Mesendoderm (in vitro differentiated cells): ENCODE measurements at regions not wholly inside any gene's neighbourhood (a gene's known extent, or its start where the extent isn't known, plus 50 kb on each side); places are given as distances from the start of the nearest gene placed in this dataset.

Source experiments
- DNase-seq: peaks from one replicate; pipeline ENCODE4 v3.0.0; 2013
- H2AK5ac ChIP-seq: 2 replicates; pipeline ENCODE4 v1.6.1; 2013; ENCODE audit warnings: low read length, inconsistent platforms
- H2BK120ac ChIP-seq: 2 replicates; pipeline ENCODE4 v1.6.1; 2013; ENCODE audit warnings: low read depth, mild to moderate bottlenecking, low read length, moderate library complexity, mixed read lengths
- H2BK15ac ChIP-seq: replicated peaks from 2 replicates; pipeline ENCODE4 v1.6.1; 2013; ENCODE audit warnings: low read depth, mild to moderate bottlenecking, moderate library complexity
- H2BK5ac ChIP-seq: 2 replicates; pipeline ENCODE4 v1.6.1; 2013; ENCODE audit warnings: low read length, inconsistent platforms
- H3K18ac ChIP-seq: 2 replicates; pipeline ENCODE4 v1.6.1; 2013; ENCODE audit warnings: mild to moderate bottlenecking, low read length, mixed read lengths
- H3K23ac ChIP-seq: one replicate; pipeline ENCODE4 v1.6.1; 2013; ENCODE audit warnings: low read length
- H3K27ac ChIP-seq: 2 replicates; pipeline ENCODE4 v1.5.1; 2013; ENCODE audit warnings: low read depth, mild to moderate bottlenecking, inconsistent platforms, low read length, moderate library complexity
- H3K27me3 ChIP-seq: 2 replicates; pipeline ENCODE4 v1.6.1; 2013; ENCODE audit warnings: low read length, control low read depth, mild to moderate bottlenecking, inconsistent platforms; ENCODE audit not compliant: insufficient read depth, poor library complexity
- H3K36me3 ChIP-seq: 2 replicates; pipeline ENCODE4 v1.6.1; 2013; ENCODE audit warnings: low read length, inconsistent platforms; ENCODE audit not compliant: control insufficient read depth, insufficient read depth
- H3K4ac ChIP-seq: one replicate; pipeline ENCODE4 v1.6.1; 2013; ENCODE audit warnings: low read depth, mild to moderate bottlenecking, low read length, moderate library complexity
- H3K4me1 ChIP-seq: 2 replicates; pipeline ENCODE4 v1.6.1; 2013; ENCODE audit warnings: low read depth, low read length, inconsistent platforms; ENCODE audit not compliant: control insufficient read depth
- H3K4me2 ChIP-seq: 2 replicates; pipeline ENCODE4 v1.6.1; 2013; ENCODE audit warnings: low read length
- H3K4me3 ChIP-seq: 2 replicates; pipeline ENCODE4 v1.5.1; 2013; ENCODE audit warnings: mild to moderate bottlenecking, low read length
- H3K56ac ChIP-seq: one replicate; pipeline ENCODE4 v1.6.1; 2013; ENCODE audit warnings: low read length
- H3K79me1 ChIP-seq: 2 replicates; pipeline ENCODE4 v1.6.1; 2013; ENCODE audit warnings: low read length, inconsistent platforms
- H3K79me2 ChIP-seq: 2 replicates; pipeline ENCODE4 v1.6.1; 2013; ENCODE audit warnings: mild to moderate bottlenecking, low read length; ENCODE audit not compliant: control insufficient read depth, insufficient read depth
- H3K9ac ChIP-seq: 2 replicates; pipeline ENCODE4 v1.6.1; 2013; ENCODE audit warnings: low read length, inconsistent platforms
- H4K5ac ChIP-seq: one replicate; pipeline ENCODE4 v1.6.1; 2013; ENCODE audit warnings: low read length
- H4K8ac ChIP-seq: one replicate; pipeline ENCODE4 v1.6.1; 2013; ENCODE audit warnings: low read depth, mild to moderate bottlenecking, control low read depth, low read length, moderate library complexity
- WGBS: extraction: QIAGEN DNeasy Blood & Tissue Kit; methylation state at CpG from one replicate; pipeline ENCODE4 v1.1.7; 2013; ENCODE audit warnings: low lambda C conversion rate, missing lambda C conversion rate; ENCODE audit not compliant: insufficient coverage; ENCODE audit errors: extremely low coverage; 5-methylcytosine and 5-hydroxymethylcytosine counted together

DNA sequence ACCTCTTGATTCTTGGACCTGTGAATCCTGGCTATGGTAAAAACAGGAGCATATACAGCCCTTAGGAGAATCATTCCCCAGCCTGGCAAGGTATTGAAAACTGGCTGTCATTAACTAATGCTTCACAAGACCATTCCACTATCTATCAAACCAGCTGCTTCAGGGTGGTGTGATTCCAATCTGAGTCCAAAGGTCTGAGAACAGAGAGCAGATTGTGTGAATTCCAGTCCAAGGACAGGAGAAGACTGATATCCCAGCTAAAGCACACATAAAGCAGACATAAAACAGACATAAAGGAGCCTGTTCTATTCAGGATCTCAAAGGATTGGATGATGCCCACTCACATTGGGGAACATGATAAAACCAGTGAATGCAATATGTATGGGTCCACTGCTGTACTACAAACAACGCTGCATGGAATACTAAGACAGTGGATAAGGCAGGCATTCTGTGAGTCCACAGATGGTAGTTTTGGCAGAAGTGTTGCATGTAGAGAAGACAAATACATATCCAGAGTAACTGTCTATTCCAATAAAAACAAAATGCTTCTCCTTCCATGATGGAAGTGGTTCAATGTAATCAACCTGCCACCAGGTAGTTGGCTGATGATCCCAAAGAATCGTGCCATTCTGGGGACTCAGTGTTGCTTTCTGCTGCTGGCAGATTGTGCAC is 363.9 kb downstream of the KCNJ3 start:
- H4K5ac ChIP-seq = no peak overlapping the region
- H3K27ac ChIP-seq = no peak overlapping the region
- H3K4ac ChIP-seq = no peak overlapping the region
- H3K36me3 ChIP-seq = no peaks in the 10 kb centered on the region
- no peak overlapping the region for H3K18ac ChIP-seq
- H3K79me1 ChIP-seq = no peaks in the 10 kb centered on the region
- no peak overlapping the region for H3K4me2 ChIP-seq
- H3K79me2 ChIP-seq = no peaks in the 10 kb centered on the region
- H3K4me1 ChIP-seq = no peaks in the 10 kb centered on the region
- H4K8ac ChIP-seq = no peak overlapping the region
- no peak overlapping the region for H3K4me3 ChIP-seq
- no CpG with 5 or more reads among the region's 2 CpGs for WGBS
- H3K27me3 ChIP-seq = no peaks in the 10 kb centered on the region
- no peak overlapping the region for H3K23ac ChIP-seq
- no peak overlapping the region for H2BK120ac ChIP-seq
- no peak overlapping the region for H3K56ac ChIP-seq
- no peak overlapping the region for H2BK15ac ChIP-seq
- no peak overlapping the region for H2AK5ac ChIP-seq
- H2BK5ac ChIP-seq = no peak overlapping the region
- no peak overlapping the region for H3K9ac ChIP-seq
- DNase-seq = no peak

DNA sequence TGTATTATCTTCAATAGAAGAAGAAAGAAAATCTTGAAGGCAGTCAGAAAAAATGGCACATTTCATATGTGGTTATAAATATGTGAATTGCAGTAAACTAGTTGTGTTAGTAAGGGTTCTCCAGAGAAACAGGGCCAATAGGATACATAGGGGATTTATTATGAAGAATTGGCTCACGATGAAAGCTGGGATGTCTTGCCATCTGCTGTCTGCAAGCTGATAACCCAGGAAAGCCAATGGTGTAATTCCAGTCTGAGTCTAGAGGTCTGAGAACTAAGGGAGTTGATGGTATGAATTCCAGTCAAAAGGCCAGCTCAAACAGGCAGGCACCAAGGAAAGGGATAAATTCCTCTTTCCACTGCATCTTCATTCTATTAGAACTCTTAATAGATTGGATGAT is 362.4 kb downstream of the KCNJ3 start:
- WGBS = no CpG with 5 or more reads among the region's 1 CpG
- H3K79me2 ChIP-seq = no peaks in the 10 kb centered on the region
- no peak overlapping the region for H3K23ac ChIP-seq

DNA sequence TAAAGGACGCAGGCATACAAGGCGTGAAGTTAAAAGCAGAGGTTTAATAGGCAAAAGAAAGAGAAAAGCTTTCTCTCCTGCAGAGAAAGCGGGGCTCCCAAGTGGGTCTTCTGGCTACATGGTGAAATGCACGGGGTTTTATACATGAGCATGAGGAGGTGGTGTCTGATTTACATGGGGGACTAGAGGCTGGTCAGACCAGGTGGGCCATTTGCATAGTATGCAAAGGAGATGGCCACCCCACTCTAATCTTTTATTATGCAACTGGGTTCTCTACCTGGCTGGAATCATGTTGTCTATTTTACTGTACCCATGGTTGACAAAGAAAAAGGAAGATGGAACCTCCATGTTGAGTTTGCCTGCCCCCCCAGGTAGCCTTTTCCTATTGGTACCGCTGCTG is 356.2 kb downstream of the KCNJ3 start:
- Histone ChIP-seq H3K18ac (no peak overlapping the region), H3K4ac (no peak overlapping the region), H3K79me1 (no peaks in the 10 kb centered on the region), H3K27ac (no peak overlapping the region), H2BK5ac (no peak overlapping the region), H3K56ac (no peak overlapping the region), H3K4me2 (no peak overlapping the region), H3K23ac (no peak overlapping the region), H2BK120ac (no peak overlapping the region), H3K36me3 (no peaks in the 10 kb centered on the region), H4K5ac (no peak overlapping the region), H2AK5ac (no peak overlapping the region), H3K9ac (no peak overlapping the region), H3K4me3 (no peak overlapping the region), H4K8ac (no peak overlapping the region), H3K27me3 (no peaks in the 10 kb centered on the region), H2BK15ac (no peak overlapping the region), H3K4me1 (no peaks in the 10 kb centered on the region), H3K79me2 (no peaks in the 10 kb centered on the region)
- no peak for DNase-seq
- WGBS = no CpG with 5 or more reads among the region's 5 CpGs

More for the DNA sequence above, 362.4 kb downstream of the KCNJ3 start:
- Histone ChIP-seq H3K18ac (no peak overlapping the region), H3K4me2 (no peak overlapping the region), H3K79me1 (no peaks in the 10 kb centered on the region), H2BK120ac (no peak overlapping the region), H3K36me3 (no peaks in the 10 kb centered on the region), H4K8ac (no peak overlapping the region), H2AK5ac (no peak overlapping the region), H3K56ac (no peak overlapping the region), H4K5ac (no peak overlapping the region), H3K4ac (no peak overlapping the region), H2BK5ac (no peak overlapping the region), H3K27ac (no peak overlapping the region), H3K4me3 (no peak overlapping the region), H3K4me1 (no peaks in the 10 kb centered on the region), H3K27me3 (no peaks in the 10 kb centered on the region), H3K9ac (no peak overlapping the region), H2BK15ac (no peak overlapping the region)
- no peak for DNase-seq

- no peak overlapping the region for H3K4me3 ChIP-seq
- H3K36me3 ChIP-seq = no peaks in the 10 kb centered on the region
- H3K9ac ChIP-seq = no peak overlapping the region
- no peaks in the 10 kb centered on the region for H3K27me3 ChIP-seq
- H3K56ac ChIP-seq = no peak overlapping the region
- H3K23ac ChIP-seq = no peak overlapping the region
- no peak overlapping the region for H2BK5ac ChIP-seq
- no peak overlapping the region for H4K5ac ChIP-seq
- H3K79me2 ChIP-seq = no peaks in the 10 kb centered on the region
- no peak overlapping the region for H3K27ac ChIP-seq
- no peak overlapping the region for H3K4me2 ChIP-seq
- no peak for DNase-seq
- no peak overlapping the region for H2BK120ac ChIP-seq
- no CpG with 5 or more reads among the region's 4 CpGs for WGBS
- no peak overlapping the region for H3K18ac ChIP-seq
- H4K8ac ChIP-seq = no peak overlapping the region
- no peak overlapping the region for H3K4ac ChIP-seq
- H3K79me1 ChIP-seq = no peaks in the 10 kb centered on the region
- no peaks in the 10 kb centered on the region for H3K4me1 ChIP-seq
- H2AK5ac ChIP-seq = no peak overlapping the region
- no peak overlapping the region for H2BK15ac ChIP-seq
Measured at GRCh38 chr2:155043097-155043496, 344.6 kb downstream of the KCNJ3 start.

- Histone ChIP-seq H3K4ac (no peak overlapping the region), H4K8ac (no peak overlapping the region), H3K23ac (no peak overlapping the region), H2BK15ac (no peak overlapping the region), H3K4me2 (no peak overlapping the region), H3K79me1 (no peaks in the 10 kb centered on the region), H3K4me1 (no peaks in the 10 kb centered on the region), H2AK5ac (no peak overlapping the region), H3K36me3 (no peaks in the 10 kb centered on the region), H3K9ac (no peak overlapping the region), H3K18ac (no peak overlapping the region), H2BK5ac (no peak overlapping the region), H3K27ac (no peak overlapping the region), H3K56ac (no peak overlapping the region), H3K27me3 (no peaks in the 10 kb centered on the region), H2BK120ac (no peak overlapping the region), H4K5ac (no peak overlapping the region), H3K4me3 (no peak overlapping the region), H3K79me2 (no peaks in the 10 kb centered on the region)
- DNase-seq = no peak
Measured at GRCh38 chr2:155035308-155035707, 336.8 kb downstream of the KCNJ3 start.

GRCh38 chr2:155033652-155034051 is 335.2 kb downstream of the KCNJ3 start:
- DNase-seq = no peak
- no peak overlapping the region for H4K5ac ChIP-seq
- H3K79me1 ChIP-seq = no peaks in the 10 kb centered on the region
- H3K4ac ChIP-seq = no peak overlapping the region
- H3K79me2 ChIP-seq = no peaks in the 10 kb centered on the region
- H2BK120ac ChIP-seq = no peak overlapping the region
- H3K56ac ChIP-seq = no peak overlapping the region
- no peak overlapping the region for H3K4me3 ChIP-seq
- H3K9ac ChIP-seq = no peak overlapping the region
- H3K4me2 ChIP-seq = no peak overlapping the region
- no peaks in the 10 kb centered on the region for H3K36me3 ChIP-seq
- H3K27me3 ChIP-seq = no peaks in the 10 kb centered on the region
- no peak overlapping the region for H2BK15ac ChIP-seq
- H4K8ac ChIP-seq = no peak overlapping the region
- H3K27ac ChIP-seq = no peak overlapping the region
- no peak overlapping the region for H2BK5ac ChIP-seq
- no peak overlapping the region for H2AK5ac ChIP-seq
- no peak overlapping the region for H3K18ac ChIP-seq
- H3K4me1 ChIP-seq = no peaks in the 10 kb centered on the region
- no peak overlapping the region for H3K23ac ChIP-seq
